Tibial artery (tissue), 4 donors: ENCODE measurements at regions not wholly inside any gene's neighbourhood (a gene's known extent, or its start where the extent isn't known, plus 50 kb on each side); places are given as distances from the start of the nearest gene placed in this dataset.

Source experiments
- DNase-seq, 2 donors: peaks; one replicate each; pipeline ENCODE4 v3.0.0-alpha.2; 2019
- H3K27ac ChIP-seq, 2 donors: fragments of 200-600 bp; sonication (generic) in 1 of 2; 1 replicate in 1 of 2; 2 replicates in 1 of 2; pipeline ENCODE4 v1.5.1; 2018 to 2019; ENCODE audit warnings: mild to moderate bottlenecking in 1 of 2
- H3K27me3 ChIP-seq, 2 donors: fragments of 200-600 bp; sonication (generic) in 1 of 2; one replicate each; pipeline versions ENCODE4 v1.5.1 to v1.6.0; 2016 to 2019
- H3K36me3 ChIP-seq, 3 donors: fragments of 200-600 bp; sonication (generic) in 2 of 3; one replicate each; pipeline ENCODE4 v1.5.1; 2016 to 2019; ENCODE audit warnings: mild to moderate bottlenecking in 2 of 3
- H3K4me1 ChIP-seq, 4 donors: fragments of 200-600 bp; sonication (generic) in 2 of 4; 1 replicate in 3 of 4; 2 replicates in 1 of 4; pipeline ENCODE4 v1.5.1; 2016 to 2019
- H3K4me3 ChIP-seq, 2 donors: fragments of 200-600 bp; sonication (generic) in 1 of 2; 1 replicate in 1 of 2; 2 replicates in 1 of 2; pipeline ENCODE4 v1.5.1; 2018 to 2019; ENCODE audit warnings: mild to moderate bottlenecking in 2 of 2
- H3K9me3 ChIP-seq, 3 donors: fragments of 200-600 bp; sonication (generic) in 1 of 3; one replicate each; pipeline ENCODE4 v1.5.1; 2016 to 2019
- CTCF ChIP-seq, 2 experiments: fragments of 200-600 bp in 1 of 2; fragments of 450-650 bp in 1 of 2; IDR thresholded peaks; one replicate each; pipeline ENCODE4 v1.5.1; 2017 to 2019; ENCODE audit warnings: antibody characterized with exemption in 2 of 2, mild to moderate bottlenecking in 1 of 2, moderate library complexity in 1 of 2
- intact Hi-C: fragments of 100-400 bp; cut with DNase I; formaldehyde crosslinking; loops from one replicate; pipeline ENCODE4 v1.15.0; 2023; ENCODE audit warnings: low total_unique reads

GRCh38 chr2:235305678-235306077 is 188.2 kb upstream of the AGAP1 start:
- Histone ChIP-seq H3K9me3 (no peaks in the 10 kb centered on the region), H3K4me1 (no peaks in the 10 kb centered on the region), H3K27me3 (peaks cover 0 to 8% of the 10 kb centered on the region in 2 donors), H3K4me3 (no peak overlapping the region), H3K36me3 (no peaks in the 10 kb centered on the region), H3K27ac (no peak overlapping the region)
- no peak for TF ChIP-seq CTCF (IDR thresholded peaks at IDR 0.05)
- intact Hi-C loops = no loop called here
- no peak for DNase-seq

- no peak for TF ChIP-seq CTCF (IDR thresholded peaks at IDR 0.05)
- Histone ChIP-seq H3K4me1 (no peaks in the 10 kb centered on the region), H3K9me3 (peaks cover 0 to 5% (median 0%) of the 10 kb centered on the region in 3 donors), H3K4me3 (no peak overlapping the region), H3K27me3 (no peaks in the 10 kb centered on the region), H3K27ac (no peak overlapping the region), H3K36me3 (no peaks in the 10 kb centered on the region)
- DNase-seq = no peak
- intact Hi-C loops = no loop called here
These were observed 182.8 kb upstream of the AGAP1 start for GRCh38 chr2:235311044-235311443.

GRCh38 chr2:235312571-235312970 is 181.3 kb upstream of the AGAP1 start:
- TF ChIP-seq CTCF (IDR thresholded peaks at IDR 0.05) = no peak
- no peak for DNase-seq
- H3K36me3 ChIP-seq = no peaks in the 10 kb centered on the region
- H3K4me3 ChIP-seq = no peak overlapping the region
- intact Hi-C loops = no loop called here
- peaks cover 0 to 5% (median 0%) of the 10 kb centered on the region in 3 donors for H3K9me3 ChIP-seq
- H3K4me1 ChIP-seq = no peaks in the 10 kb centered on the region
- no peaks in the 10 kb centered on the region for H3K27me3 ChIP-seq
- no peak overlapping the region for H3K27ac ChIP-seq

- no peaks in the 10 kb centered on the region for H3K36me3 ChIP-seq
- no peak for TF ChIP-seq CTCF (IDR thresholded peaks at IDR 0.05)
- intact Hi-C loops = no loop called here
- H3K4me1 ChIP-seq = no peaks in the 10 kb centered on the region
- H3K9me3 ChIP-seq = peaks cover 0 to 5% (median 0%) of the 10 kb centered on the region in 3 donors
- H3K4me3 ChIP-seq = no peak overlapping the region
- no peak overlapping the region for H3K27ac ChIP-seq
- no peak for DNase-seq
- H3K27me3 ChIP-seq = no peaks in the 10 kb centered on the region
These were observed 179.4 kb upstream of the AGAP1 start for GRCh38 chr2:235314371-235314930.

GRCh38 chr2:235319095-235319494 is 174.7 kb upstream of the AGAP1 start:
- Histone ChIP-seq H3K4me3 (no peak overlapping the region), H3K36me3 (no peaks in the 10 kb centered on the region), H3K4me1 (no peaks in the 10 kb centered on the region), H3K27ac (no peak overlapping the region), H3K27me3 (peaks cover 0 to 13% of the 10 kb centered on the region in 2 donors), H3K9me3 (no peaks in the 10 kb centered on the region)
- TF ChIP-seq CTCF (IDR thresholded peaks at IDR 0.05) = no peak
- no peak for DNase-seq
- intact Hi-C loops = no loop called here

GRCh38 chr2:235320326-235320725 is 173.5 kb upstream of the AGAP1 start:
- no peak for DNase-seq
- intact Hi-C loops = no loop called here
- no peak for TF ChIP-seq CTCF (IDR thresholded peaks at IDR 0.05)
- Histone ChIP-seq H3K36me3 (no peaks in the 10 kb centered on the region), H3K27ac (no peak overlapping the region), H3K4me3 (no peak overlapping the region), H3K9me3 (no peaks in the 10 kb centered on the region), H3K4me1 (no peaks in the 10 kb centered on the region), H3K27me3 (peaks cover 0 to 17% of the 10 kb centered on the region in 2 donors)
